NCI-H187 (cell line): ENCODE measurements at regions not wholly inside any gene's neighbourhood (a gene's known extent, or its start where the extent isn't known, plus 50 kb on each side); places are given as distances from the start of the nearest gene placed in this dataset.
"Not testable (repeated sequence)": the region's sequence is repeated elsewhere in the genome, so short reads cannot be mapped to it uniquely, and the experiment has no call there.

Experiments used
- DNase-seq, 2 experiments: peaks; one replicate each; lab custom pipeline; 2025; lab: John Stamatoyannopoulos, UW

DNA sequence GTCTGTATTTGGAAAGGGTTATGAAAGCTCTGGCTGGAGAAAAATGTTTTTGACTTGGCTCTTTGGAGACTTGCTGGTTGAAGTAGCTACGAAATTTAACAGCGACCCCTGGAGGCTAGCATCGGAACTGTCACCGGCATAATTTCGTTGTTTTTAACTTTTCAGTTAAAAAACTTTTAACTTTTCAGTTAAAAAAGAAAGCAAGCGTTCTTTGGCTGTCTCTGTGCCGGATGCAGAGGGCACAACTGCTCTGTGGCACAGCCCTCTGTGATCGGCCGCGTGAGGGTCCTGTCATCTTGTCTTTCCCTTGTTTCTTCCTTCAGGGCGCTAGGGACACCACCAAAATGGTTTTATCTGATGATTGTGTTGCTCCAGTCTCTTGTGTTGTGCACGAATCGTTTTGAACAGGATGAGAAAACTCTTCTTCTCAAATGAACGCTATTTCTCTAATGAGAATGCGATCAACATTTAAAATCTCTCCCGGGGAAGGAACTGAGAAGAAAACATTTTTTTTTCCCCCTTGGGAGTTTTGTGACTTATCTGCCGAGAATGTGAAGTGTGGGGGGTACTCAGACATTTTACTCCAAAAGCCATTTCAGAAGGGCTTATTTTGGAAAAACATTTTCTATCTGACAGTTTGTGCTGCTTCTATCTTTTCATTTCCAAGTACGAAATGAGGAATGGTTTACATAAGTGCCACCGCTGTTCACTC, 57.1 kb downstream of the ADCYAP1 start:
- no peak for DNase-seq

GRCh38 chr18:963276-963675, 58.6 kb downstream of the ADCYAP1 start:
- no peak for DNase-seq

DNA sequence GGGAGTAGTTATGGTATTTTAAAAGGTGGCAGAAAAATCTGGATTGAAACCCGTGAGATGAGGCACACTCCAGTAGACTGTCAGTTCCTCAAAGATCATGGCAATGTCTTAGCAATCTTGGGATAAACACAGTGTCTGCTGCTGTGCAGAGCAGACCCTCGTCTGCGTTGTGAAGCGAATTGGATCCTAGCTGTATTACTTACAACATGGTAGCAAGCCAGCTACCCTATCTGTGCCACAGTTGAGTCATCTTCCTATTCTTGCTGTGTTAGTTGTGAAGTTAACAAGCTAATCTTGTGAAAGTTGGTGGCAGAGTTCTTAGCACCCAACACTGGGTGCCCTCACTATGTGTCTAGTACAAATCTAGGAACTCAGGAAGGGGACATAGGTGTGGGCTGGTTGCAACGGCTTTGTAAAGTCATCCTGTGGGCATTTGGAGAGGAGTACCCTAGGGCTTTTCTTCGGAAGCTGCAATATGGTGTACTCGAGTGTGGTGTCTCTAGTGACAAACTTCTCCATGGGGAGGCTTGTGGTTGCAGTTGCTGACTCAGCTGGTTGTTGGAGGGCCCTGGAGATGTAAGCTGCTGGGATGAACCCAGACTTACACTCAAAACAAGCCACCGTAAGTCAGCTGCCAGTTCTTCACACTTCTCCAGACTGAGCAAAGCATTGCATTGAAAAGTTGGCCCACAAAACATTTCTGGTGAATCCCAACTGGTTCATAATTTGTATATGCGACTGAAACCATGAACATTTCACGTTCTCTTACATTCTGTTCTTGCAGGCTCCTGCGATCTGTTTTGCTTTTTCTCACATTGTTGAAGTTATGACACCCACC, 61.5 kb downstream of the ADCYAP1 start:
- DNase-seq: no peak

GRCh38 chr18:966759-967576, 62.3 kb downstream of the ADCYAP1 start:
- no peak for DNase-seq

DNA sequence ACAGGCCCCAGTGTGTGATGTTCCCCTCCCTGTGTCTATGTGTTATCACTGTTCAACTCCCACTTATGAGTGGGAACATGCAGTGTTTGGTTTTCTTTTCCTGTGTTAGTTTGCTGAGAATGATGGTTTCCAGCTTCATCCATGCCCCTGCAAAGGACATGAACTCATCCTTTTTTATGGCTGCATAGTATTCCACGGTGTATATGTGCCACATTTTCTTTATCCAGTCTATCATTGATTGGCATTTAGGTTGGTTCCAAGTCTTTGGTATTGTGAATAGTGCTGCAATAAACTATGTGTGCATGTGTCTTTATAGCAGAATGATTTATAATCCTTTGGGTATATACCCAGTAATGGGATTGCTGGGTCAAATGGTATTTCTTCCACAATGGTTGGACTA, 64.2 kb downstream of the ADCYAP1 start:
- DNase-seq: not testable (repeated sequence)

DNA sequence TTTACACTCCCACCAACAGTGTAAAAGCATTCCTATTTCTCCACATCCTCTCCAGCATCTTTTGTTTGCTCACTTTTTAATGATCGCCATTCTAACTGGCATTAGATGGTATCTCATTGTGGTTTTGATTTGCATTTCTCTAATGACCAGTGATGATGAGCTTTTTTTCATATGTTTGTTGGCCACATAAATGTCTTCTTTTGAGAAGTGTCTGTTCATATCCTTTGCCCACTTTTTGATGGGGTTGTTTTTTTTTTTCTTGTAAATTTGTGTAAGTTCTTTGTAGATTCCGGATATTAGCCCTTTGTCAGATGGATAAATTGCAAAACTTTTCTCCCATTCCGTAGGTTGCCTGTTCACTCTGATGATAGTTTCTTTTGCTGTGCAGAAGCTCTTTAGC, 64.6 kb downstream of the ADCYAP1 start:
- not testable (repeated sequence) for DNase-seq

DNA sequence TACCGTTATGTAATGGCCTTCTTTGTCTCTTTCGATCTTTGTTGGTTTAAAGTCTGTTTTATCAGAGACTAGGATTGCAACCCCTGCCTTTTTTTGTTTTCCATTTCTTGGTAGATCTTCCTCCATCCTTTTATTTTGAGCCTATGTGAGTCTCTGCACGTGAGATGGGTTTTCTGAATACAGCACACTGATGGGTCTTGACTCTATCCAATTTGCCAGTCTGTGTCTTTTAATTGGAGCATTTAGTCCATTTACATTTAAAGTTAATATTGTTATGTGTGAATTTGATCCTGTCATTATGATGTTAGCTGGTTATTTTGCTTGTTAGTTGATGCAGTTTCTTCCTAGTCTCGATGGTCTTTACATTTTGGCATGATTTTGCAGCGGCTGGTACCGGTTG, 69.9 kb downstream of the ADCYAP1 start:
- not testable (repeated sequence) for DNase-seq

DNA sequence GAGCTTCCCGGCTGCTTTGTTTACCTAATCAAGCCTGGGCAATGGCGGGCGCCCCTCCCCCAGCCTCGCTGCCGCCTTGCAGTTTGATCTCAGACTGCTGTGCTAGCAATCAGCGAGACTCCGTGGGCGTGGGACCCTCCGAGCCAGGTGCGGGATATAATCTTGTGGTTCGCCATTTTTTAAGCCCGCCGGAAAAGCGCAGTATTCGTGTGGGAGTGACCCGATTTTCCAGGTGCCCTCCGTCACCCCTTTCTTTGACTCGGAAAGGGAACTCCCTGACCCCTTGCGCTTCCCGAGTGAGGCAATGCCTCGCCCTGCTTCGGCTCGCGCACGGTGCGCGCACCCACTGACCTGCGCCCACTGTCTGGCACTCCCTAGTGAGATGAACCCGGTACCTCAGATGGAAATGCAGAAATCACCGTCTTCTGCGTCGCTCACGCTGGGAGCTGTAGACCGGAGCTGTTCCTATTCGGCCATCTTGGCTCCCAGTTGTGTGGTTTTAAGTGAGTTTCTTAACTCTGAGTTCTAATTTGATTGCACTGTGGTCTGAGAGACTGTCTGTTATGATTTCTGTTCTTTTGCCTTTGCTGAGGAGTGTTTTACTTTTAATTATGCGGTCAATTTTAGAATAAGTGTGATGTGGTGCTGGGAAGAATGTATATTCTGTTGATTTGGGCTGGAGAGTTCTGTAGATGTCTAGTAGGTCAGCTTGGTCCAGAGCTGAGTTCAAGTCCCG, 71.9 kb downstream of the ADCYAP1 start:
- DNase-seq: not testable (repeated sequence)

- not testable (repeated sequence) for DNase-seq
These were observed 72.7 kb downstream of the ADCYAP1 start for GRCh38 chr18:977327-977726.

- not testable (repeated sequence) for DNase-seq
These were observed 73.1 kb downstream of the ADCYAP1 start for GRCh38 chr18:977732-978131.

GRCh38 chr18:980586-980985, 75.9 kb downstream of the ADCYAP1 start:
- DNase-seq: no peak

- DNase-seq: no peak
These were observed 79.3 kb downstream of the ADCYAP1 start for GRCh38 chr18:984004-984403.

GRCh38 chr18:985212-985661, 80.6 kb downstream of the ADCYAP1 start:
- peak; percentile 60 to 80 for DNase-seq

- no peak for DNase-seq
These were observed 81.4 kb downstream of the ADCYAP1 start for GRCh38 chr18:986051-986450.

DNA sequence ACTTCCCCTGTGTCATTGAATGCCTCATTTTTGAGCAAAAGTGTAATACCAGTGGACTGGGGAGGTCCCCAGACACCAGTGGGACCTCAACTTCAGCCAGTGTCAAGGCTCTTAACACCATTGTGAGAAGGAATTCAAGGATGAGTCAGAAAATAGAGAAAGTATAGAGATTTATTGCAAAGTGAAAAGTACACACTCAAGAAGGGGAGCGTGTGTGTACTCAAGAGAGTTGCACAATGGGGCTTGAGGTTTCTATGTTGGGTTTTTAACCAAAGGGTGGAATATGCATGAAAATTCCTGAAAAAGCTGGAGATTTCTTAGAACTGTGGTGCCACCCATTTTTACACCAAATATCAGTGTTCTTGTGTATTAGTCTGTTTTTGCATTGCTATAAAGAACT, 81.9 kb downstream of the ADCYAP1 start:
- no peak for DNase-seq

- no peak for DNase-seq
These were observed 82.9 kb downstream of the ADCYAP1 start for GRCh38 chr18:987325-988186.

GRCh38 chr18:989425-989824, 84.8 kb downstream of the ADCYAP1 start:
- DNase-seq: no peak

DNA sequence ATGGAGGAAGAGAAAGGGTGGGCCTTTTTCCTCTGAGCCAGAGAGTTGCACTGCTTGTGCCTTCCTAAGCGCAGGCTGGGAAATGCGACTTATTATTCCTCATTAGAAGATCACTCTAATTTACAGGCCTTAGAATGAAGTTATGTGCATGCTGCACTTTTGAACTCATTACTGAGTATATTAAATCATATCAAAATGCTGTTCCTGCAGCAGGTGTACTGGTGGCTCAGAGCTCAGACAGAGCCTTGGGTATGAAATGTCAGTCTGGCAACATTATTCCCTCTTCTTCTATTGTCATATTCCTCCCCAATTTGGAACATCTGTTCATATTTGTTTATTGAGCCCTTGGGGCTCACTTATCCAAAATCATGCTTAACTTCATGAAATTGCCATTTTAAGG, 85.5 kb downstream of the ADCYAP1 start:
- DNase-seq: no peak

DNA sequence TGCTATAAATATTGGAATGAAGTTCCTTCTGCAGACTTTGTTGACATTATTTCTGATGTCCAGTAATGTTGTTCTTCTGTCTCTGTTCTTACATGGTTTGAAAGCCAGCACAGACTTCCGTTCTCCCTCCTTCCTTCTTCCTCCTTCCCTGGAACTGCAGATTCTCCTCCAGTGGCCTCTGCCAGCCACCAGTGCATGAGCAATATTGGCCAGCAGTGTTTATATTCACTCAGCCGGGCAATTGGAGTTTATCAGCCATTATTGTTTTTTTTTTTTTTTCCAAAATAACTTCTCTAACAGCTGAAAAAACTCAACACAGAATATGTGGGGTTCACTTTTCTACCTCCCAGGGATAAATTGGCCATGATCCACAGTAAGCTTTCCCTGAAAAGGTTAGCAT, 86.8 kb downstream of the ADCYAP1 start:
- no peak for DNase-seq

DNA sequence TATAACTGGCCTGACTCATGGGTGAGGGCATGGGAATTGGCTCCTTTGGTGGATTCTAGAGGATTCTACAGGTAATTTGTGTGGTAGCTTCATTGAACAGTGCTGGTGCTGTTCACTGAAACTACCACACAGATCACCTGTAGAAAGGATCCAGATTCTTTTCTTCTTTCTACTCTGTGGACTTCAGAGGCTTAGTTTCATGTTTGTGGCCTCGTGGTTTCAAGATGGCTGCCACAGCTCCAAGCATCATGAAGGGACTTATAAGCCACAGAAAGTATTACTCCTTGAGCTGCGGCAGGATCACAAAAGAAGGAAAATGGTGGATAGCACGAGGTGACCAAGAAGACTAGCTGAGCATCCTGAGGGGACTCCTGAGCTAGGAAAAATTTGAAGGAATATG, 88.9 kb downstream of the ADCYAP1 start:
- DNase-seq: no peak

DNA sequence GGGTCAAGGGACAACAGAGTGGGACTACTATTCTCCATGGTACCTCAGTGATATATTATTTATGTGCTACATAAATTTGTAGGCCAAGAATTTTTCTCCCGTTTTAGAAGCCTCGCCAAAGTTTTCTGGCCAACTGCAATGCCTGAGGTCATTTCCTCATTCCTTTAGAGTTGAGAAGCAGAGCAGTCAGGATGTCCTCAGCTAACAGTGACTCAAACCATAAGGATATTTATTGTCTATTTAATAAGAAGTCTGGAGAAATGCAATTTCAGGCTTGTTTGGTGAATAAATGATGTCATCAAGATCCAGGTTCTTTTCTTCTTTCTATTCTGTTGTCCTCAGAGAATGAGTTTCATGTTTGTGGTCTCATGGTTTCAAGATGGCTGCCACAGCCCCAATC, 91.0 kb downstream of the ADCYAP1 start:
- DNase-seq: no peak
